ENCODE measurements at regions not wholly inside any gene's neighbourhood (a gene's known extent, or its start where the extent isn't known, plus 50 kb on each side); places are given as distances from the start of the nearest gene placed in this dataset.

GRCh38 chr3:190926619-190927018 lies 64.1 kb upstream of the GMNC start:
- TF ChIP-seq CTCF (IDR thresholded peaks at IDR 0.05; ENCODE audit: borderline replicate concordance, insufficient read depth, low read depth, low read length): no peak
- no peak overlapping the region for H3K4me3 ChIP-seq (ENCODE audit: low read depth, low read length)

GRCh38 chr3:190912736-190913135 lies 50.2 kb upstream of the GMNC start:
- no peak overlapping the region for H3K4me3 ChIP-seq (ENCODE audit: low read depth, low read length)
- no peak for TF ChIP-seq CTCF (IDR thresholded peaks at IDR 0.05; ENCODE audit: borderline replicate concordance, insufficient read depth, low read depth, low read length)
